Glomerular endothelial cell (primary cell): ENCODE measurements at regions not wholly inside any gene's neighbourhood (a gene's known extent, or its start where the extent isn't known, plus 50 kb on each side); places are given as distances from the start of the nearest gene placed in this dataset.
"Not testable (repeated sequence)": the region's sequence is repeated elsewhere in the genome, so short reads cannot be mapped to it uniquely, and the experiment has no call there.

ENCODE experiments used
- DNase-seq: peaks from one replicate; pipeline ENCODE4 v3.0.0-alpha.2; 2011; ENCODE audit warnings: low read depth, low spot score; ENCODE audit errors: extremely low read depth

GRCh38 chr5:88092958-88093605, 175.6 kb downstream of the TMEM161B start:
- DNase-seq, result no peak

- DNase-seq, result no peak
These were observed 176.3 kb downstream of the TMEM161B start for GRCh38 chr5:88092358-88092757.

- no peak for DNase-seq
These were observed 178.1 kb downstream of the TMEM161B start for GRCh38 chr5:88090506-88090905.

GRCh38 chr5:88089719-88090390, 178.8 kb downstream of the TMEM161B start:
- DNase-seq, result no peak

- no peak for DNase-seq
These were observed 183.2 kb downstream of the TMEM161B start for GRCh38 chr5:88085462-88085861.

GRCh38 chr5:88081877-88082276, 186.8 kb downstream of the TMEM161B start:
- DNase-seq, result no peak

- DNase-seq, result no peak
These were observed 204.8 kb downstream of the TMEM161B start for GRCh38 chr5:88063813-88064212.

- DNase-seq, result no peak
These were observed 208.5 kb downstream of the TMEM161B start for GRCh38 chr5:88060194-88060593.

GRCh38 chr5:88058625-88059024, 210.0 kb downstream of the TMEM161B start:
- no peak for DNase-seq

GRCh38 chr5:88052468-88052867, 216.2 kb downstream of the TMEM161B start:
- not testable (repeated sequence) for DNase-seq

- no peak for DNase-seq
These were observed 217.5 kb downstream of the TMEM161B start for GRCh38 chr5:88051148-88051547.

- no peak for DNase-seq
These were observed 218.9 kb downstream of the TMEM161B start for GRCh38 chr5:88049737-88050136.

- DNase-seq, result no peak
These were observed 219.5 kb downstream of the TMEM161B start for GRCh38 chr5:88049156-88049555.

GRCh38 chr5:88045931-88046461, 222.6 kb downstream of the TMEM161B start:
- no peak for DNase-seq

- DNase-seq, result no peak
These were observed 223.5 kb downstream of the TMEM161B start for GRCh38 chr5:88045165-88045564.

GRCh38 chr5:88034520-88034919, 234.1 kb downstream of the TMEM161B start:
- DNase-seq, result no peak

GRCh38 chr5:88033191-88033590, 235.5 kb downstream of the TMEM161B start:
- no peak for DNase-seq

- no peak for DNase-seq
These were observed 239.6 kb downstream of the TMEM161B start for GRCh38 chr5:88029011-88029410.

- no peak for DNase-seq
These were observed 247.5 kb downstream of the TMEM161B start for GRCh38 chr5:88021141-88021540.

- DNase-seq, result not testable (repeated sequence)
These were observed 253.7 kb downstream of the TMEM161B start for GRCh38 chr5:88014984-88015383.

GRCh38 chr5:88000877-88001276, 267.8 kb downstream of the TMEM161B start:
- no peak for DNase-seq

GRCh38 chr5:87997662-87998061, 271.0 kb downstream of the TMEM161B start:
- no peak for DNase-seq
